A549 (cell line): ENCODE measurements at regions not wholly inside any gene's neighbourhood (a gene's known extent, or its start where the extent isn't known, plus 50 kb on each side); places are given as distances from the start of the nearest gene placed in this dataset.

Experiments
- ATAC-seq, 2 experiments: fragments of 200-7000 bp in 1 of 2; fragments of >200 bp in 1 of 2; cut with Nextera tagmentation in 1 of 2; cut with Tn5 transposase in 1 of 2; 3 replicates each; pipeline versions ENCODE4 v1.8.0 to v1.9.1; 2018 to 2020; ENCODE audit warnings: mild to moderate bottlenecking in 1 of 2, moderate library complexity in 1 of 2
- CTCF ChIA-PET: fragments of 300-600 bp; sonication (Branson Sonifier 250); formaldehyde crosslinking; extraction: SDS; loops from one replicate; lab custom pipeline; 2021; ENCODE audit warnings: antibody characterized with exemption, inconsistent platforms; lab: Yijun Ruan, JAX
- POLR2A ChIA-PET: fragments of 350-600 bp; formaldehyde crosslinking; extraction: SDS; loops from one replicate; lab custom pipeline; 2021; ENCODE audit warnings: antibody characterized with exemption, inconsistent platforms; lab: Yijun Ruan, JAX
- DNase-seq, 2 experiments: peaks; one replicate each; pipeline versions ENCODE4 v3.0.0 to v3.0.0-alpha.2; 2011 to 2016; ENCODE audit warnings: low read depth in 1 of 2, low spot score in 1 of 2
- FAIRE-seq: peaks from 2 replicates; lab custom pipeline; 2011; peaks lifted over from hg19 to GRCh38; lab: Jason Lieb, UNC
- H3K27ac ChIP-seq, 2 experiments: fragments of >200 bp; sonication (Bioruptor Twin); formaldehyde crosslinking; 3 replicates each; pipeline ENCODE4 v1.5.1; 2016 to 2017
- H3K4me1 ChIP-seq: fragments of >200 bp; sonication (Bioruptor Twin); formaldehyde crosslinking; 3 replicates; pipeline ENCODE4 v1.6.1; 2016
- H3K4me2 ChIP-seq: fragments of >200 bp; sonication (Bioruptor Twin); formaldehyde crosslinking; 3 replicates; pipeline ENCODE4 v1.6.1; 2016
- H3K4me3 ChIP-seq: fragments of >200 bp; sonication (Bioruptor Twin); formaldehyde crosslinking; 3 replicates; pipeline ENCODE4 v1.5.1; 2016
- H3K9me3 ChIP-seq: fragments of >200 bp; sonication (Bioruptor Twin); formaldehyde crosslinking; 3 replicates; pipeline ENCODE4 v1.6.1; 2016
- ATOH8 ChIP-seq: fragments of 250-450 bp; sonication (Bioruptor Pico); IDR thresholded peaks from 2 replicates; pipeline ENCODE4 v1.5.0; 2020; ENCODE audit warnings: low read depth, mild to moderate bottlenecking, moderate library complexity
- BHLHE40 ChIP-seq: IDR thresholded peaks from 2 replicates; pipeline ENCODE4 v1.6.1; 2012; ENCODE audit warnings: low read depth, low read length, inconsistent platforms
- CBX8 ChIP-seq: fragments of 200-600 bp; sonication (generic); IDR thresholded peaks from 2 replicates; pipeline ENCODE4 v1.6.1; 2016
- CEBPB ChIP-seq, 2 experiments: fragments of >200 bp in 1 of 2; sonication (Bioruptor Twin) in 1 of 2; formaldehyde crosslinking in 1 of 2; IDR thresholded peaks; 2 replicates each; pipeline ENCODE4 v1.6.1; 2012 to 2016
- E2F6 ChIP-seq: IDR thresholded peaks from 2 replicates; pipeline ENCODE4 v1.6.1; 2012; ENCODE audit warnings: low read depth, borderline replicate concordance
- HDAC2 ChIP-seq: fragments of 200-600 bp; sonication (generic); IDR thresholded peaks from 2 replicates; pipeline ENCODE4 v1.6.1; 2016
- HEYL ChIP-seq: fragments of 250-450 bp; sonication (Bioruptor Pico); IDR thresholded peaks from 2 replicates; pipeline ENCODE4 v1.8.0; 2021; ENCODE audit warnings: mild to moderate bottlenecking, moderate library complexity
- HOXB5 ChIP-seq: fragments of 250-450 bp; sonication (Bioruptor Pico); IDR thresholded peaks from 2 replicates; pipeline ENCODE4 v1.5.0; 2020; ENCODE audit warnings: mild to moderate bottlenecking, moderate library complexity
- JUN ChIP-seq, 2 experiments: fragments of >200 bp; sonication (Bioruptor Twin); formaldehyde crosslinking; IDR thresholded peaks; 2 replicates in 1 of 2; 3 replicates in 1 of 2; pipeline ENCODE4 v1.6.1; 2016 to 2017
- KDM5A ChIP-seq: fragments of 200-600 bp; sonication (generic); IDR thresholded peaks from 2 replicates; pipeline ENCODE4 v1.6.1; 2016; ENCODE audit warnings: antibody characterized with exemption, mild to moderate bottlenecking
- MAFK ChIP-seq: fragments of 450-650 bp; IDR thresholded peaks from 2 replicates; pipeline ENCODE4 v1.6.1; 2014; ENCODE audit not compliant: partially characterized antibody
- MAZ ChIP-seq: fragments of 150-350 bp; IDR thresholded peaks from 2 replicates; pipeline ENCODE4 v1.6.1; 2014; ENCODE audit warnings: antibody characterized with exemption, low read depth, low read length, borderline replicate concordance
- NPAS2 ChIP-seq: fragments of 250-450 bp; sonication (Bioruptor Pico); IDR thresholded peaks from 2 replicates; pipeline ENCODE4 v1.8.0; 2022; ENCODE audit warnings: mild to moderate bottlenecking, moderate library complexity, borderline replicate concordance
- POLR2AphosphoS2 ChIP-seq: conservative IDR thresholded peaks from 2 replicates; pipeline ENCODE4 v1.6.1; 2012; ENCODE audit warnings: low read length, improper control_type of control experiment, inconsistent platforms
- RAD21 ChIP-seq, 2 experiments: fragments of >200 bp in 1 of 2; sonication (Bioruptor Twin) in 1 of 2; formaldehyde crosslinking in 1 of 2; IDR thresholded peaks in 1 of 2; conservative IDR thresholded peaks in 1 of 2; 2 replicates in 1 of 2; 3 replicates in 1 of 2; pipeline ENCODE4 v1.6.1; 2012 to 2018; ENCODE audit warnings: inconsistent platforms in 1 of 2
- REST ChIP-seq: fragments of 200-600 bp; sonication (generic); IDR thresholded peaks from 2 replicates; pipeline ENCODE4 v1.6.1; 2016; ENCODE audit warnings: antibody characterized with exemption, mild to moderate bottlenecking, moderate library complexity
- RFX5 ChIP-seq: fragments of 450-650 bp; IDR thresholded peaks from 2 replicates; pipeline ENCODE4 v1.7.1; 2014; ENCODE audit warnings: antibody characterized with exemption, mild to moderate bottlenecking, moderate library complexity
- RNF2 ChIP-seq: fragments of 200-600 bp; sonication (generic); IDR thresholded peaks from 2 replicates; pipeline ENCODE4 v1.6.1; 2016; ENCODE audit warnings: low read depth, mild to moderate bottlenecking, antibody characterized with exemption, moderate library complexity, borderline replicate concordance
- TFCP2L1 ChIP-seq: fragments of 250-450 bp; sonication (Bioruptor Pico); IDR thresholded peaks from 2 replicates; pipeline ENCODE4 v1.5.0; 2021; ENCODE audit warnings: mild to moderate bottlenecking
- TP53 ChIP-seq: fragments of 250-450 bp; sonication (Bioruptor Pico); IDR thresholded peaks from 2 replicates; pipeline ENCODE4 v1.5.0; 2021; ENCODE audit warnings: mild to moderate bottlenecking, moderate library complexity
- ZSCAN20 ChIP-seq: fragments of 250-450 bp; sonication (Bioruptor Pico); IDR thresholded peaks from 2 replicates; pipeline ENCODE4 v1.8.0; 2022; ENCODE audit warnings: mild to moderate bottlenecking, moderate library complexity
- WGBS: methylation state at CpG from one replicate; pipeline ENCODE4 v1.1.6; 2017; ENCODE audit errors: missing lambda C conversion rate; 5-methylcytosine and 5-hydroxymethylcytosine counted together

GRCh38 chr7:63104666-63105065, 894.0 kb upstream of the ZNF722 start:
- DNase-seq, result no peak
- no peaks in the 10 kb centered on the region for H3K4me1 ChIP-seq
- peaks cover 17% of the 10 kb centered on the region; the same call in 2 of the 3 replicates for H3K9me3 ChIP-seq
- ATAC-seq, result no peak
- no peak overlapping the region for H3K4me3 ChIP-seq
- WGBS, result 21% methylated on average over 3 of the region's 4 CpGs
- no peak overlapping the region for H3K27ac ChIP-seq
- ChIA-PET CTCF (no interaction called here), POLR2A (no interaction called here)
- TF ChIP-seq REST (no peak), RAD21 (conservative IDR thresholded peaks at IDR 0.05 in 1 of 2, IDR thresholded peaks at IDR 0.05 in 1 of 2) (no peak), TFCP2L1 (CRISPR knock-in tag) (no peak)
- FAIRE-seq, result no peak
- H3K4me2 ChIP-seq, result no peak overlapping the region

GRCh38 chr7:63105978-63106377, 892.7 kb upstream of the ZNF722 start:
- H3K4me2 ChIP-seq, result no peak overlapping the region
- no peak overlapping the region for H3K4me3 ChIP-seq
- peaks cover 22% of the 10 kb centered on the region; the same call in 2 of the 3 replicates for H3K9me3 ChIP-seq
- no peak overlapping the region for H3K27ac ChIP-seq
- WGBS, result 34% methylated on average over 4 of the region's 4 CpGs
- H3K4me1 ChIP-seq, result no peaks in the 10 kb centered on the region
- no peak for DNase-seq
- ChIA-PET CTCF (no interaction called here), POLR2A (no interaction called here)
- TF ChIP-seq HDAC2 (no peak), CEBPB (IDR thresholded peaks at IDR 0.05) (no peak), MAZ (no peak), POLR2AphosphoS2 (no peak), MAFK (no peak), RFX5 (no peak), HOXB5 (no peak), HEYL (CRISPR knock-in tag) (no peak), CBX8 (no peak), NPAS2 (no peak), TP53 (no peak), KDM5A (no peak), JUN (IDR thresholded peaks at IDR 0.05) (no peak), BHLHE40 (no peak), RNF2 (no peak), E2F6 (no peak), ZSCAN20 (CRISPR knock-in tag) (no peak), ATOH8 (CRISPR knock-in tag) (no peak)
- FAIRE-seq, result no peak
- no peak for ATAC-seq
